GM12801 (cell line): ENCODE measurements at regions not wholly inside any gene's neighbourhood (a gene's known extent, or its start where the extent isn't known, plus 50 kb on each side); places are given as distances from the start of the nearest gene placed in this dataset.

Experiments
- CTCF ChIP-seq: IDR thresholded peaks from one replicate; pipeline ENCODE4 v1.5.1; 2011; ENCODE audit warnings: control low read depth; ENCODE audit not compliant: insufficient read length; ENCODE audit errors: extremely low read depth

DNA sequence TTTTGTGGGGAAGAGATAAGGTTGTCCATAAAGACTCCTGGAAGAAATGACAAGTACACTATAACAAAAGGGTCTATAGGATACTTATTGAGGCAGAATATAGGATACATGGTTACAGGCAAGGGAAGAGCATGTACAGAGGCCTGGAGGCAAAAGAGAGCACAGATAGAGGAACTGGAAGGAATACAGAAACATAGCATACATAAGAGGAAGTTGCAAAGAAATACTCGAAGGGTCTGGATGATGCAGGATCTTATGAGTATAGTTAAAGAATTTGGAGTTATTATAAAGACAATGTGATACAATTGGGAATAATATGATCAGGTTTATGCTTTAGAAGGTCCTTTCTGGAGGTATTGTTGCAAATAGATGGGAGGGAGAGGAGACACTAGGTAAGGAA lies 592.7 kb upstream of the POU3F2 start:
- TF ChIP-seq CTCF, result no peak

DNA sequence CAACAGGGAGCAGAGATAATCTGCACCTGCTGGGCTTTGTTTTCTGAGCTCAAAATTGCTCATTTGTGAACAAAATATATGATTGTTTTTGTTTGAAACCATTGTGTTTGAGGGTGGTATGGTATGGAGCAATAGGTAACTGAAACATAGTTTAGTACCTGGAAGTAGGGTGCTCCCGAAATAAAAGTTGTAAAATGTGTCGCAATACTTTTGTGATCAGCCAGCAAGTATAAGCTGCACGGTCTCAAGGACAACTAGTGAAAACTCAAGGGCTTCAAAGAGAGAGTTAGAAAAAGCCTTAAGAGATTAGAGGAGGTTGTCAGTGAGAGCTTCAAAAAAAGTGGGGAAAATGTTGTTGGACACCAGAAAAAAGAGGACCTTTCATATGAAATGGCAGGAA lies 579.8 kb upstream of the POU3F2 start:
- no peak for TF ChIP-seq CTCF

DNA sequence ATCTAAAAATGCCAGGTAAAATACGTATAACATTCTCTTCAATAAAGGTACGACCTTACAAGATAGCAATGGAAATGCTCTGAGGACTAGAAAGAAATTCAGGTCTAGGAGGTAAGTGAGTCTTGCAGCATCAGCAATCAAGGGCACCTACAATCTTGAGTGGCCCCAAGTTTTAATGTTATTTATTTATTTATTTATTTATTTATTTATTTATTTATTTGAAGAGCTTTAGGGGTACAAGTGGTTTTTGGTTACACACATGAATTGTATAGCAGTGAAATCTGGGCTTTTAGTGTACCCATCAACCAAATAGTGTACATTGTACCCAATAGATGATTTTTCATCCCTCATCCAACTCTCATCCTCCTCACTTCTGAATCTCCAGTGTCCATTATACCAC lies 574.0 kb upstream of the POU3F2 start:
- no peak for TF ChIP-seq CTCF

DNA sequence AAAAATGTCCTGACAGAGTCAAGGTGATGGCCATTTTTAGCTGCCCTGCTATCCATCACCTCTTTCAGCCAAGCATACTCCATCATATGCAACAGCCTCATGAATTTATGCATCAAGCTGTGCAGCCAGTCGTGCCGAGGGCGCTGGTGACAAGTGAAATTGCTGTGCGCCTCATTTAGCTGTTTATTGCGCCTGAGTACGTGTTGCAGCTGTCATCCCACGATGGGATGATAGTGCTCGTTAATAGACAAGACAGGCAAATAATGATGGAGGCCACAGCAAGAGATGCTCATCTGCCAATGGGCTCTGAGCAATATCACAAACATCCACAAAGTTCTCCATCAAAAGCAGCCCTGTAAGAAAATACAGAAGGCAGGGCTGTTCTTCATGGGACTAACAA lies 562.3 kb upstream of the POU3F2 start:
- no peak for TF ChIP-seq CTCF

- no peak for TF ChIP-seq CTCF
Observed at GRCh38 chr6:98274691-98275090, 559.7 kb upstream of the POU3F2 start.

GRCh38 chr6:98280492-98280891 lies 553.9 kb upstream of the POU3F2 start:
- no peak for TF ChIP-seq CTCF

DNA sequence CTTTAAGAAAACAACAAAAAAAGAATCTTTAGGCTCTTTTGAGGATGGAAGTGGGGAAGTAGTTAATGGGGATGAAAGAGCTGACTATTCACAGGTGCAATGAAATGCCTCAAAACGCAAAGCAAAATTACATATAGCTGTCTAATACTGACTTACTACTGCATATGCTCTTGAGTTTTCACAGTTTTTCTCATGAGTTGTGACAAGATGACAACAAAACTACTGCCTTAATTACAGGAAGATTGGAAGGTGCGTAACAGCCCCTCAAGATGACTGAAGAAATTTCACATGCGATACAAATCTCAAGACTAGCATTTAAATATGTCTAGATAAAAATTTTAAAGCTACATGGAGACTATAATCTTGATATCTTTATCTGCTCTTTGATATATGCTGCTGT lies 547.8 kb upstream of the POU3F2 start:
- no peak for TF ChIP-seq CTCF

GRCh38 chr6:98287876-98288275 lies 546.5 kb upstream of the POU3F2 start:
- no peak for TF ChIP-seq CTCF
